Cardiac septum (tissue), 1 donor: ENCODE measurements at regions not wholly inside any gene's neighbourhood (a gene's known extent, or its start where the extent isn't known, plus 50 kb on each side); places are given as distances from the start of the nearest gene placed in this dataset.

Experiments
- DNase-seq: peaks from one replicate; pipeline ENCODE4 v3.0.0-alpha.2; 2020; ENCODE audit warnings: low spot score
- intact Hi-C: fragments of 100-400 bp; cut with DNase I; formaldehyde crosslinking; loops from one replicate; pipeline ENCODE4 v1.14.0; 2022
- donor health status: DM: no; HTN: no; CAD: no.

GRCh38 chr6:169069356-169069755 is 184.3 kb downstream of the THBS2 start:
- intact Hi-C loops, result no loop called here

GRCh38 chr6:169064194-169064593 is 189.5 kb downstream of the THBS2 start:
- intact Hi-C loops, result no loop called here

More at GRCh38 chr6:169069356-169069755, 184.3 kb downstream of the THBS2 start:
- DNase-seq, result no peak

GRCh38 chr6:169062272-169062671 is 191.4 kb downstream of the THBS2 start:
- DNase-seq, result no peak
- intact Hi-C loops, result no loop called here

More at GRCh38 chr6:169064194-169064593, 189.5 kb downstream of the THBS2 start:
- no peak for DNase-seq

- DNase-seq, result no peak
- intact Hi-C loops, result no loop called here
Measured at GRCh38 chr6:169058634-169059033, 195.0 kb downstream of the THBS2 start.

- intact Hi-C loops, result no loop called here
- DNase-seq, result no peak
Measured at GRCh38 chr6:169052462-169052861, 201.2 kb downstream of the THBS2 start.

GRCh38 chr6:169051371-169051770 is 202.3 kb downstream of the THBS2 start:
- DNase-seq, result no peak
- intact Hi-C loops, result no loop called here

GRCh38 chr6:169048865-169049205 is 204.8 kb downstream of the THBS2 start:
- intact Hi-C loops, result no loop called here
- no peak for DNase-seq

- intact Hi-C loops, result no loop called here
- DNase-seq, result no peak
Measured at GRCh38 chr6:169048185-169048864, 205.3 kb downstream of the THBS2 start.

- no peak for DNase-seq
- intact Hi-C loops, result no loop called here
Measured at GRCh38 chr6:169047345-169047744, 206.3 kb downstream of the THBS2 start.

- DNase-seq, result no peak
- intact Hi-C loops, result no loop called here
Measured at GRCh38 chr6:169046483-169047192, 207.0 kb downstream of the THBS2 start.

GRCh38 chr6:169046021-169046420 is 207.6 kb downstream of the THBS2 start:
- intact Hi-C loops, result no loop called here

GRCh38 chr6:169045486-169045885 is 208.2 kb downstream of the THBS2 start:
- no peak for DNase-seq
- intact Hi-C loops, result no loop called here

More at GRCh38 chr6:169046021-169046420, 207.6 kb downstream of the THBS2 start:
- DNase-seq, result no peak

GRCh38 chr6:169044381-169045230 is 209.0 kb downstream of the THBS2 start:
- no peak for DNase-seq
- intact Hi-C loops, result no loop called here

- intact Hi-C loops, result no loop called here
- no peak for DNase-seq
Measured at GRCh38 chr6:169042061-169042460, 211.6 kb downstream of the THBS2 start.

- intact Hi-C loops, result no loop called here
- no peak for DNase-seq
Measured at GRCh38 chr6:169041078-169041477, 212.6 kb downstream of the THBS2 start.

GRCh38 chr6:169038691-169039090 is 215.0 kb downstream of the THBS2 start:
- no peak for DNase-seq
- intact Hi-C loops, result no loop called here

GRCh38 chr6:169035385-169036240 is 218.0 kb downstream of the THBS2 start:
- intact Hi-C loops, result no loop called here
- no peak for DNase-seq

- intact Hi-C loops, result no loop called here
- DNase-seq, result no peak
Measured at GRCh38 chr6:169034516-169035167, 219.0 kb downstream of the THBS2 start.

GRCh38 chr6:169029861-169030260 is 223.8 kb downstream of the THBS2 start:
- intact Hi-C loops, result no loop called here

More at GRCh38 chr6:169029861-169030260, 223.8 kb downstream of the THBS2 start:
- no peak for DNase-seq
